Breast epithelium (tissue), 3 donors: ENCODE measurements at regions not wholly inside any gene's neighbourhood (a gene's known extent, or its start where the extent isn't known, plus 50 kb on each side); places are given as distances from the start of the nearest gene placed in this dataset.

ENCODE experiments used
- CTCF ChIP-seq, 3 donors: fragments of 450-650 bp; IDR thresholded peaks; one replicate each; pipeline ENCODE4 v1.5.1; 2016 to 2017; ENCODE audit warnings: antibody characterized with exemption in 3 of 3, mild to moderate bottlenecking in 3 of 3, moderate library complexity in 3 of 3
- POLR2A ChIP-seq: fragments of 450-650 bp; IDR thresholded peaks from one replicate; pipeline ENCODE4 v1.6.1; 2016; ENCODE audit warnings: antibody characterized with exemption, mild to moderate bottlenecking, moderate library complexity

GRCh38 chr20:24208652-24209051 lies 220.1 kb upstream of the GGTLC1 start:
- no peak for TF ChIP-seq POLR2A
- no peak for TF ChIP-seq CTCF (IDR thresholded peaks at IDR 0.05)
